Mesendoderm (in vitro differentiated cells): ENCODE measurements at regions not wholly inside any gene's neighbourhood (a gene's known extent, or its start where the extent isn't known, plus 50 kb on each side); places are given as distances from the start of the nearest gene placed in this dataset.

ENCODE experiments used
- DNase-seq: peaks from one replicate; pipeline ENCODE4 v3.0.0; 2013
- H2AK5ac ChIP-seq: 2 replicates; pipeline ENCODE4 v1.6.1; 2013; ENCODE audit warnings: low read length, inconsistent platforms
- H2BK120ac ChIP-seq: 2 replicates; pipeline ENCODE4 v1.6.1; 2013; ENCODE audit warnings: low read depth, mild to moderate bottlenecking, low read length, moderate library complexity, mixed read lengths
- H2BK15ac ChIP-seq: replicated peaks from 2 replicates; pipeline ENCODE4 v1.6.1; 2013; ENCODE audit warnings: low read depth, mild to moderate bottlenecking, moderate library complexity
- H2BK5ac ChIP-seq: 2 replicates; pipeline ENCODE4 v1.6.1; 2013; ENCODE audit warnings: low read length, inconsistent platforms
- H3K18ac ChIP-seq: 2 replicates; pipeline ENCODE4 v1.6.1; 2013; ENCODE audit warnings: mild to moderate bottlenecking, low read length, mixed read lengths
- H3K23ac ChIP-seq: one replicate; pipeline ENCODE4 v1.6.1; 2013; ENCODE audit warnings: low read length
- H3K27ac ChIP-seq: 2 replicates; pipeline ENCODE4 v1.5.1; 2013; ENCODE audit warnings: low read depth, mild to moderate bottlenecking, inconsistent platforms, low read length, moderate library complexity
- H3K27me3 ChIP-seq: 2 replicates; pipeline ENCODE4 v1.6.1; 2013; ENCODE audit warnings: low read length, control low read depth, mild to moderate bottlenecking, inconsistent platforms; ENCODE audit not compliant: insufficient read depth, poor library complexity
- H3K36me3 ChIP-seq: 2 replicates; pipeline ENCODE4 v1.6.1; 2013; ENCODE audit warnings: low read length, inconsistent platforms; ENCODE audit not compliant: control insufficient read depth, insufficient read depth
- H3K4ac ChIP-seq: one replicate; pipeline ENCODE4 v1.6.1; 2013; ENCODE audit warnings: low read depth, mild to moderate bottlenecking, low read length, moderate library complexity
- H3K4me1 ChIP-seq: 2 replicates; pipeline ENCODE4 v1.6.1; 2013; ENCODE audit warnings: low read depth, low read length, inconsistent platforms; ENCODE audit not compliant: control insufficient read depth
- H3K4me2 ChIP-seq: 2 replicates; pipeline ENCODE4 v1.6.1; 2013; ENCODE audit warnings: low read length
- H3K4me3 ChIP-seq: 2 replicates; pipeline ENCODE4 v1.5.1; 2013; ENCODE audit warnings: mild to moderate bottlenecking, low read length
- H3K56ac ChIP-seq: one replicate; pipeline ENCODE4 v1.6.1; 2013; ENCODE audit warnings: low read length
- H3K79me1 ChIP-seq: 2 replicates; pipeline ENCODE4 v1.6.1; 2013; ENCODE audit warnings: low read length, inconsistent platforms
- H3K79me2 ChIP-seq: 2 replicates; pipeline ENCODE4 v1.6.1; 2013; ENCODE audit warnings: mild to moderate bottlenecking, low read length; ENCODE audit not compliant: control insufficient read depth, insufficient read depth
- H3K9ac ChIP-seq: 2 replicates; pipeline ENCODE4 v1.6.1; 2013; ENCODE audit warnings: low read length, inconsistent platforms
- H4K5ac ChIP-seq: one replicate; pipeline ENCODE4 v1.6.1; 2013; ENCODE audit warnings: low read length
- H4K8ac ChIP-seq: one replicate; pipeline ENCODE4 v1.6.1; 2013; ENCODE audit warnings: low read depth, mild to moderate bottlenecking, control low read depth, low read length, moderate library complexity
- WGBS: extraction: QIAGEN DNeasy Blood & Tissue Kit; methylation state at CpG from one replicate; pipeline ENCODE4 v1.1.7; 2013; ENCODE audit warnings: low lambda C conversion rate, missing lambda C conversion rate; ENCODE audit not compliant: insufficient coverage; ENCODE audit errors: extremely low coverage; 5-methylcytosine and 5-hydroxymethylcytosine counted together

- Histone ChIP-seq H3K4ac (no peak overlapping the region), H3K27ac (no peak overlapping the region), H2BK120ac (no peak overlapping the region), H3K56ac (no peak overlapping the region), H3K4me1 (no peaks in the 10 kb centered on the region), H3K4me3 (no peak overlapping the region), H3K36me3 (no peaks in the 10 kb centered on the region), H2BK5ac (no peak overlapping the region), H2AK5ac (no peak overlapping the region), H3K4me2 (no peak overlapping the region), H4K8ac (no peak overlapping the region), H3K9ac (no peak overlapping the region), H3K18ac (no peak overlapping the region), H4K5ac (no peak overlapping the region), H3K27me3 (no peaks in the 10 kb centered on the region), H2BK15ac (no peak overlapping the region), H3K79me2 (no peaks in the 10 kb centered on the region), H3K79me1 (no peaks in the 10 kb centered on the region), H3K23ac (no peak overlapping the region)
- DNase-seq = no peak
- WGBS = no CpG with 5 or more reads among the region's 5 CpGs
These were observed 224.2 kb downstream of the MINAR1 start for GRCh38 chr15:79656151-79657000.

- H3K27me3 ChIP-seq = no peaks in the 10 kb centered on the region
- no peak overlapping the region for H3K23ac ChIP-seq
- H2BK5ac ChIP-seq = no peak overlapping the region
- no peak overlapping the region for H3K4me3 ChIP-seq
- no peak overlapping the region for H2BK15ac ChIP-seq
- no peak overlapping the region for H3K9ac ChIP-seq
- H3K79me2 ChIP-seq = no peaks in the 10 kb centered on the region
- H2BK120ac ChIP-seq = no peak overlapping the region
- no peaks in the 10 kb centered on the region for H3K36me3 ChIP-seq
- H4K5ac ChIP-seq = no peak overlapping the region
- H4K8ac ChIP-seq = no peak overlapping the region
- no CpG with 5 or more reads among the region's 2 CpGs for WGBS
- H3K4me1 ChIP-seq = no peaks in the 10 kb centered on the region
- no peaks in the 10 kb centered on the region for H3K79me1 ChIP-seq
- H3K4ac ChIP-seq = no peak overlapping the region
- H3K4me2 ChIP-seq = no peak overlapping the region
- no peak overlapping the region for H2AK5ac ChIP-seq
- no peak overlapping the region for H3K27ac ChIP-seq
- no peak overlapping the region for H3K18ac ChIP-seq
- DNase-seq = no peak
- no peak overlapping the region for H3K56ac ChIP-seq
These were observed 225.6 kb downstream of the MINAR1 start for GRCh38 chr15:79657722-79658121.

GRCh38 chr15:79659691-79660090, 227.6 kb downstream of the MINAR1 start:
- Histone ChIP-seq H2BK5ac (no peak overlapping the region), H3K4ac (no peak overlapping the region), H4K5ac (no peak overlapping the region), H4K8ac (no peak overlapping the region), H3K36me3 (no peaks in the 10 kb centered on the region), H3K9ac (no peak overlapping the region), H3K27ac (no peak overlapping the region), H3K4me2 (no peak overlapping the region), H3K79me2 (no peaks in the 10 kb centered on the region), H3K56ac (no peak overlapping the region), H3K27me3 (no peaks in the 10 kb centered on the region), H2BK15ac (no peak overlapping the region), H3K23ac (no peak overlapping the region), H3K4me3 (no peak overlapping the region), H2AK5ac (no peak overlapping the region), H3K4me1 (no peaks in the 10 kb centered on the region), H2BK120ac (no peak overlapping the region), H3K18ac (no peak overlapping the region), H3K79me1 (no peaks in the 10 kb centered on the region)
- WGBS = no CpG with 5 or more reads among the region's 2 CpGs
- no peak for DNase-seq

- no peaks in the 10 kb centered on the region for H3K4me1 ChIP-seq
- no peak overlapping the region for H3K18ac ChIP-seq
- no peak overlapping the region for H2BK5ac ChIP-seq
- H3K23ac ChIP-seq = no peak overlapping the region
- DNase-seq = no peak
- no peak overlapping the region for H3K56ac ChIP-seq
- no peaks in the 10 kb centered on the region for H3K27me3 ChIP-seq
- no CpG with 5 or more reads among the region's 1 CpG for WGBS
- H3K79me2 ChIP-seq = no peaks in the 10 kb centered on the region
- no peak overlapping the region for H4K8ac ChIP-seq
- no peak overlapping the region for H3K4me3 ChIP-seq
- no peak overlapping the region for H3K4me2 ChIP-seq
- no peak overlapping the region for H3K27ac ChIP-seq
- H3K9ac ChIP-seq = no peak overlapping the region
- H4K5ac ChIP-seq = no peak overlapping the region
- no peaks in the 10 kb centered on the region for H3K36me3 ChIP-seq
- no peak overlapping the region for H2BK120ac ChIP-seq
- H2BK15ac ChIP-seq = no peak overlapping the region
- H3K79me1 ChIP-seq = no peaks in the 10 kb centered on the region
- H2AK5ac ChIP-seq = no peak overlapping the region
- no peak overlapping the region for H3K4ac ChIP-seq
These were observed 229.3 kb downstream of the MINAR1 start for GRCh38 chr15:79661411-79661810.

GRCh38 chr15:79673416-79674123, 223.2 kb downstream of the MTHFS start:
- H3K27me3 ChIP-seq = no peaks in the 10 kb centered on the region
- H3K18ac ChIP-seq = peak overlapping the region; percentile 85
- no peak overlapping the region for H2BK120ac ChIP-seq
- peak overlapping the region; percentile 34 for H3K27ac ChIP-seq
- no peak overlapping the region for H2BK15ac ChIP-seq
- H3K56ac ChIP-seq = peak overlapping the region; percentile 73
- peak overlapping the region; percentile 6 for H2BK5ac ChIP-seq
- no peak overlapping the region for H4K5ac ChIP-seq
- H4K8ac ChIP-seq = no peak overlapping the region
- no peak overlapping the region for H3K23ac ChIP-seq
- no peak overlapping the region for H3K4me3 ChIP-seq
- H3K4me1 ChIP-seq = peaks cover 7% of the 10 kb centered on the region
- H2AK5ac ChIP-seq = no peak overlapping the region
- peak; percentile 74 for DNase-seq
- no CpG with 5 or more reads among the region's 4 CpGs for WGBS
- no peaks in the 10 kb centered on the region for H3K79me2 ChIP-seq
- no peaks in the 10 kb centered on the region for H3K79me1 ChIP-seq
- no peak overlapping the region for H3K4me2 ChIP-seq
- H3K9ac ChIP-seq = no peak overlapping the region
- H3K4ac ChIP-seq = no peak overlapping the region
- H3K36me3 ChIP-seq = no peaks in the 10 kb centered on the region
